RPMI8226 (cell line): ENCODE measurements at regions not wholly inside any gene's neighbourhood (a gene's known extent, or its start where the extent isn't known, plus 50 kb on each side); places are given as distances from the start of the nearest gene placed in this dataset.

ENCODE experiments used
- DNase-seq: peaks from one replicate; pipeline ENCODE4 v3.0.0-alpha.2; 2015

- no peak for DNase-seq
Measured at GRCh38 chr10:108275895-108276685, 1111.6 kb upstream of the SORCS1 start.

GRCh38 chr10:108260383-108260906, 1095.9 kb upstream of the SORCS1 start:
- DNase-seq: no peak

DNA sequence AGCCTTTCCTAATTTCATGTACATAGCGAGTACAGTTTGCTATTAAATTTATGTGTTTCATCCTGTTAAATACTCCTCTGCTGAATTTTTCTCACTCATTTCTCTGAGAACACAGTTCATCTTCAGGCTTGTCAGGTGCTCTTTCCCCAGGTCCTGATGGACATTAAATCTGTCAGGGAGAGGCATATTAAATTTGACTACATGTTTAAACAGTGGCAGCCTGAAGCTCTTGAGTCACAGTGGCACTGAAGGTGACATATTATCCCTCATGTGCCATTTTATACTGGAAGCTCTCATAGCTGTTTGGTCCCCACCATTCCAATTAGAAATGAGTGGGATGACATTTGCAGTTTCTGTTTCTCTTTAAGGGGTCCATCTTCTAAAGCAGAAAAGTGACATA, 1089.6 kb upstream of the SORCS1 start:
- no peak for DNase-seq

GRCh38 chr10:108252771-108253170, 1088.3 kb upstream of the SORCS1 start:
- no peak for DNase-seq

DNA sequence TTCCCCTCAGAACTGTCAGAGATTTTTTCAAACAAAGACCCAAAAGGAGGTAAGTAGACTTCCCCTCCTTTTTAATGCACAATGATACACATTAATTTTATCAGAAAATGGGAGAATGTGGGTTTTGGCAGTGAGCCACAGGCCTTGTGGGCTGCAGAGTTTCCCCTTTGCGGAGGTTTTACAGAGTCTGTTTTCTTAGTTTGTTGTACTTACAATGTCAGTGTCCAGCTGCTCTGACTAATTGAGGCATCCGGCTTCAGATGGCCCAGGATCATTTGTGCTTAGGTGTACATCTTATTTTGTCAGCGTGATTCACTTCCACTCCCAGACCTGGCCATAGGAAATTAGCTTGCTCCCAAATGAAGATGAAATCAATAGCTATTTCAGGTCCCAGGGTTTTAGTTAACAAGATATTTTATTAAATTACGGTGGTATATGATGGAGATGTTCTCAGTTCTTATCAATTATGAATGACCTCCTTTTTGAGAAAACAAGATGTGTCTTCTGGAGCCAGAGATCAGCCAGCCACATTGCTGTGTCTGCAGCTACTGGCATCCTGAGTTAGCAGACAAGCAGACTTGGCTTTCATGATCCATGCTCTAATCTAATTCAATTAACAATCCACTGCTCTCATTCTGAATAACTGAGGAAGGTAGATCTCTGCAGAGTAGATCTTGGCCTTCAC, 1086.6 kb upstream of the SORCS1 start:
- DNase-seq: peak; percentile 15

DNA sequence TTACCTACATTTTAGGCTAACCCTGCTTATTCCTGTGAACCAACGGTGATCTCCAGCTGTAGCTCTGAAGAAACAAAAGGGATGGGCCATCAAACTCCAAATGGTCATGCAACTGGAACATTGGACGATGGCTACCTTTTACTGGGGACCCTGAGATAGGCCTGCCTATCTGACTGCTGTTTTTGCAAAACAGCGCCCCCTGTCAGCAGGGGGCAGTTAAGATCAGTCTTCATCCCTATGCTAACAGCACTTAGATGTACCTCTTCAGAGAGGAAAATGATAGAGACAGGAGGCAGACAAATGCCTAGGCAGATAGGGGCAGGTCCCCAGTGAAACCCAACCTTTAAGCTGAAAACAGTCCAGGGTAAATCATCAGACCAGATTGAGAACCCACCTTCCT, 1085.4 kb upstream of the SORCS1 start:
- peak; percentile 8 for DNase-seq

GRCh38 chr10:108244443-108245228, 1080.1 kb upstream of the SORCS1 start:
- no peak for DNase-seq

DNA sequence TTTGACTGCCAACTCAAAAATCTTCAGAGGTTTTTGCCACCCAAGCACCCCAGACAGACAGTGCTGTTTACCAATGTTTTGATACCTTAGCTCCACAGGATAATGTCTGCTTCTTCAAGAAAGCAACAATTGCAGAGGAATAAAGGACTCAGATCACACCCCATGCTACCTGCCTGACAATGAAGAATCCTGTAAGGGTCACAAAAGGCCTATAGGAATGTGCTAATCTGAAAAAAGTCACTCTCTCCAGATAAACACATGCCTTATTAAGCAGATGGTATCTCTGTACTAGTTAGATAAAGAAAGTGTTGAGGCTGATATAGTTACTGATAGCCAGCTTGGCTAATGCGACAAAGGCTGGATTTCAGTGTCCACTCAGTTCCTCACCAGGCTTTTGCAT, 1076.7 kb upstream of the SORCS1 start:
- no peak for DNase-seq

DNA sequence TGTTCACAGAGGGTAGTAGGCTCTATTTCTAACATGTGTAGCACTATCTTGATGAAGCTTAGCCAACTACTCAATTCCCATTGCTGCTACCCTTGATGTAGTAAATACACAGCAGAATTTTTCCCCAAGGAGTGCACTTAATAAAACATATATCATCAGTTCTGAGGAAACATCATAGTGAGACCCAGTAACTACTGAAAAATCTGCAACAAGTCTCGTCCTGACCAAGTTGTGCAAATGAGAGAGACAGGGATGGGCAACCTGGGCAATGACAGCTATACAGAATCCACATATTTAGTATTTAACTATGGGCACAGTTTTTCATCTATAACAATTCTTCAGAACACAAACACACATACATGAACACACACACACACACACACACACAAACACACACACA, 1073.8 kb upstream of the SORCS1 start:
- no peak for DNase-seq

GRCh38 chr10:108230478-108231170, 1066.1 kb upstream of the SORCS1 start:
- DNase-seq: no peak

DNA sequence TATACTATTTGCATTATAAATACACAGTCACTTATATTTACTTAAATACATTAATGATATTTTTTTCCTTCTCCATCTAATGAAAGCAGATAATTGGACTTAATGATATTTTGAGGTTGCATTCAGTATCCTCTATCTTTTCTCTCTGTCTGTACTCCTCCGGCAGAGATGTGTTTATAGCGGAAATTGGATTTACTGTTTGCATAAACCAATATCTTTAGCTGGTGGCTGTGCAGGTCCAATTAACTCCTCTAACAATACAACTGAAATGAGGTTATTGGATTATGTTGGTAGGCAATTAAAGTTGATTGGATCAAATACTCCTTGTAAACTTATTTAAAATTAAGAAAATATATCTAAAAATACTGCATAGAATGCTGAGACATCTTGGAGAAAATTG, 1044.2 kb upstream of the SORCS1 start:
- no peak for DNase-seq

GRCh38 chr10:108208038-108208437, 1043.5 kb upstream of the SORCS1 start:
- DNase-seq: no peak

DNA sequence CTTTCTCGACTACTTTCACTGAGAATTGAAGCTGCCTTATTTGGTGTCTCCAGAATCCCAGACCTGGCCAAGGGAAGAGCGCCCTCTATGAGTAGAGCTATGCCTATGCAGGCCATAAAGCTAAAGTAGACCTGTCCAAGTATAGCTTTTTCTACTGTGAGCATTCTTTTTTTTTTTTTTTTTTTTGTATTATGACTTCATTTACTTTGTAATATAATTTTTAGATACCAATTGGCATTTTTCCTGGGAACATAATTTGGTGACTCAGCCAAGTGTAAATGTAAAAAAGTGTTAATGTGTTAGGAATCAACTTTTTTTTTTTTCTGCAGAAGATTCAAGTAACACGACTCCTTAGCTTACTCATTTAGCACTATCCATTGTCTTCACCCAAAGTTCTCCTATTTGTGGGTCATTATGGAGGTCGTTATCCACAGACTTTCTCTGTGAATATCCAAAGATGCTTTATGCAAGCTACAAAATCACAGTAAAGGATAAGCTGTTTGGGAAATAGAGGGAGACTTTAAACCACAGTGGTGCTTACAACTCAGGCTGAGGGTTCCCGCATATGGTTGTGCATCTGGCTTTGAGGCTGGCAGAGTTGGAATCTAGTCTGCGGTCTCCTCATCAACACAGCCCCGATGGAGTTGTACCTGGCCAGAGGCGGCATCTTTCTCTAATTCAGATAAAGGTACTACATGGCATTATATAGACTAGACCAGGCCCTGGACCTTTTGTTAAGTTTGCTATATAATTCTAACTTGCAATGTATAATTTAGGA, 1040.2 kb upstream of the SORCS1 start:
- DNase-seq: peak; percentile 40

DNA sequence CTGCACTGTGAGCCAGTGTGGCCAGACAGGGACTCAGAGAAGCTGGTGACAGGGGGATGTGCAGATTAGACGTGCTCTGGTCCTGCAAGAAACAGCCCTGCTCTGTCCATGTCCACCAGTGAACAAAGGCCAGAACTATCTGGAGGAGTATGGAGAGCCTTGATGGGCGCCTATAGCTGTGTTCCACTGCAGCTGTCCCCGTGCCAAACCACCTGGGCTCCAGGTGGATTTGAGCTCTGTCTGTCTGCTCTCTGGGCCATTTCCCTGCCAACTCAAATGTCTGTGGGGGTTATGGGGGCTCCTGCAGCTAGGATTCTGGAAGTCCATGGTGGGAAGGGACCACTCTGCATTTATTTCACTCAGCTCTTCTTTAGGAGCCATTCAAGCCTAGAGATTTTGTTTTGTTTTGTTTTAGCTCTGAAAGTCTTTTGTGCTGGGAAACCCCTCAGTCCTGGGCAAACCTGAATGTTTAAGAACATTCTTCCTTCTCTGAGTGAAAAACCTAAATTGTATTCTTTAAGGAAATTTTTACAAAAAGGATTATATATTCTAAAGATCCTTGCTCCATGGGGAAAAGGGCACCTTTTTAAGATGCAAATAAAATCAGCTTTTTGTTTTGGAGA, 1039.5 kb upstream of the SORCS1 start:
- no peak for DNase-seq

DNA sequence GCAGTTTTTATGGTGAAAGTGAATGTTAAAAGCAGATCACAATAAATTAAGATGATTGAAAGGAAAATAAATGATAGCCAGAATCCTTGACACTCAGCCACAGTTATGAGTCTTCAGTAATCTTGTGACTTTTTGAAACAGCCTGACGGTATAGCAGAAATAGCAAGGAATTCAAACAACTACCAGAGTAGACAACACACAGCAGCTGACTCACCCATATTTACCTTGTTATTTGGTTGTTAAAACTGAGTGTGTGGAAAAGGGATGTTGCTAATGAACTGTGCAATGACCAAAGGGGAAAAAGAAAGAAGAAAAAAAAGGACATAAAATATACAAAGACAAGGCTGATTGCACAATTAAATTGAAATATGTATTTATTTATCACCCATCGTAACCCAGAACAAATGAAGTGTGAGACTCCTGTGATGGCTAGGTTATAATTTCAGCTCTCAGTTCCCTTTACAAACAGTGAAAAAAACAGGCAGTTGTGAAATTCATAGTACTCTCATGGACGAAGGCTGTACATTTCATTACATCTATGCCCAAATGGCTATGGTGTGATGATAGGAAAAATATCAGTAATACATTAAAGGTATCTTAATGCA, 1023.0 kb upstream of the SORCS1 start:
- no peak for DNase-seq

DNA sequence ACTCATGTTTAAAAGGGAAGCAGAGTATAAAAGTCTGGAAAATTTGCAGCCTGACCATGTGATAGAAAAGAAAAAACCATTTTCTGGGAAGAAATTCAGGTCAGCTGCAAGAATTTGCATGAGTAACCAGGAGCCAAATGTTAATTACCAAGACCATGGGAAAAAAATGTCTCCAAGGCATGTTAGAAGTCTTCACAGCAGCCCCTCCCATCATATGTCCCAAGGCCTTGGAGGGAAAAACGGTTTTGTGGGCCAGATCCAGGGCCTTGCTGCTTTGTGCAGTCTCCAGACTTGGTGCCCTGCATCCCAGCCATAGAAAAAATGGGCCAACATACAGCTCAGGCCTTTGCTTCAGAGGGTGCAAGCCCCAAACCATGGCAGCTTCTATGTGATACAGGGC, 1019.6 kb upstream of the SORCS1 start:
- no peak for DNase-seq

- DNase-seq: no peak
Measured at GRCh38 chr10:108180878-108181277, 1016.4 kb upstream of the SORCS1 start.

- DNase-seq: no peak
Measured at GRCh38 chr10:108169846-108170245, 1005.3 kb upstream of the SORCS1 start.

- no peak for DNase-seq
Measured at GRCh38 chr10:108167766-108168165, 1003.3 kb upstream of the SORCS1 start.

GRCh38 chr10:108166401-108166800, 1001.9 kb upstream of the SORCS1 start:
- no peak for DNase-seq

GRCh38 chr10:108147346-108147745, 982.8 kb upstream of the SORCS1 start:
- DNase-seq: no peak
